GM12891 (cell line): ENCODE measurements at regions not wholly inside any gene's neighbourhood (a gene's known extent, or its start where the extent isn't known, plus 50 kb on each side); places are given as distances from the start of the nearest gene placed in this dataset.
"Not testable (repeated sequence)": the region's sequence is repeated elsewhere in the genome, so short reads cannot be mapped to it uniquely, and the experiment has no call there.

Source experiments
- DNase-seq: peaks from one replicate; pipeline ENCODE4 v3.0.0; 2011; ENCODE audit warnings: low spot score; ENCODE audit not compliant: insufficient read length
- FAIRE-seq: peaks from 2 replicates; lab custom pipeline; 2011; peaks lifted over from hg19 to GRCh38; lab: Jason Lieb, UNC
- PAX5 ChIP-seq: IDR thresholded peaks from 2 replicates; pipeline ENCODE4 v1.6.1; 2011; ENCODE audit warnings: low read length, moderate library complexity, mild to moderate bottlenecking; ENCODE audit not compliant: insufficient read depth, severe bottlenecking
- POLR2A ChIP-seq: IDR thresholded peaks from 2 replicates; pipeline ENCODE4 v1.6.1; 2011; ENCODE audit warnings: low read depth, low read length, control low read depth
- POLR2AphosphoS5 ChIP-seq: IDR thresholded peaks from 2 replicates; pipeline ENCODE4 v1.6.1; 2011; ENCODE audit warnings: low read depth, low read length, control low read depth
- POU2F2 ChIP-seq: IDR thresholded peaks from 2 replicates; pipeline ENCODE4 v1.6.1; 2011; ENCODE audit warnings: low read depth, mild to moderate bottlenecking, control low read depth, low read length, moderate library complexity
- SPI1 ChIP-seq: IDR thresholded peaks from 2 replicates; pipeline ENCODE4 v1.6.1; 2011; ENCODE audit warnings: low read depth, low read length, control low read depth
- TAF1 ChIP-seq: IDR thresholded peaks from 2 replicates; pipeline ENCODE4 v1.6.1; 2011; ENCODE audit warnings: low read depth, low read length, control low read depth

DNA sequence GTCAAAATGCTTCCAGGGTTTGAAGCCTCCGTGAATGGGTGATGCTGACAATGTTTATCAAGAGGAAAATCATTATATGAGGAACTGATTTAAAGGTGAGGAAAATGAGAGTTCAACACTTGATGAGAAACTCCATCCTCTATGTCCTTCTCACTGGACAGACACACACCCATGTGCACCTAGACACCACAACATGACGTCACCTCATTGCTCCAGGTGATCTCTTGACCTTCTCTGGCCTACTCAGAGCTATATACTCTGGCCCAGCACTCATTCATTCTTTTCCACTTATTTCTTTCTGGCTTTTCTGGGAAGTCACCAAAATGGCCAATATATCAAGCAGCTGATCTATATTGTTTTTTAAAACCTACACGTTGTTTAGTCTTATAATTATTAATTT, 778.7 kb upstream of the PCDH20 start:
- TF ChIP-seq SPI1, result no peak
- TF ChIP-seq PAX5, result no peak
- no peak for TF ChIP-seq TAF1
- no peak for TF ChIP-seq POLR2A
- no peak for TF ChIP-seq POU2F2
- no peak for FAIRE-seq
- DNase-seq, result no peak

DNA sequence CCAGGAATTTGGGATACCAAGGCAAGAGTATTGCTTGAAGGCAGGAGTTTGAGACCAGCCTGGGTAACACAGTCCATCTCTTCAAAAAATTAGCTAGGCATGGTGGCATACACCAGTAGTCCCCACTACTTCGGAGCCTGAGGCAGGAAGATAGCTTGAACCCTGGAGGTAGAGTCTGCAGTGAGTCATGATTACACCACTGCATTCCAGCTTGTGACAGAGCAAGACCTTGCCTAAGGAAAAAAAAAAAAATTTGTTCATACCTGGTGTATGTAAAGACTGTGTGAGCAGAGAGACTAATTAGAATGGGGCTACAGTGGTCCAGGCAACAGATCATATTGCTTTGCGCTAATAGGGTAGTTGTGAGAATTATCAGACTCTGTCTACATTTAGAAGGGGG, 778.3 kb upstream of the PCDH20 start:
- no peak for DNase-seq
- FAIRE-seq, result no peak
- TF ChIP-seq POLR2A, result no peak
- TF ChIP-seq SPI1, result no peak
- TF ChIP-seq POU2F2, result no peak
- no peak for TF ChIP-seq TAF1
- TF ChIP-seq PAX5, result no peak
- no peak for TF ChIP-seq POLR2AphosphoS5

DNA sequence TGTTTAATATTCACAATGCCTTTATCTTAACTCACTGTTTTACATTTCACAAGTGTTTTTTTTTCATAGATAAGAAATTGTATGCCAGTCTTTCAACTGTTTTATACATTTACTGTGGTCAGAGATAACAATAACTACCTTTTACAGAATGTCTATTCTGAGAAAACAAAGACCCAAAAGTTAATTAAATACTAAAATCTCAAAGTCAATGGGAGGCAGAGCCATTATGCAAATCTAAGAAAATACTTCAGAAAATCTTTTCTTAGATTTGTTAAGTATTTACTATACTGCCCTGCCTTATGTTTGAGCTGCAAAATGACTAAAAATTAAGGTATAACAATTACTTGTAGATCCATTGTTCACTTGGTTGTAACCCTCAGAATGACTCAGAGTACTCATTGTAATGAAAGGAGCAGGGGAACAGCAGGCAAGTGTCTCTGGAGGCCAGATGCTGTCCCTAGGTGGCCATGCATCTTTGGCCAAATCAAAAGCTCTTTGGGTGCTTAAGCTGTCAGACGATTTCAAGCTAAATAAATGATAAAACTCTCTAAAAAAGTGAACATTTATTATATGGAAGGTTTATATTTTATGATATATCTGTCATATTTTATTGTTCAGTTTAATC, 770.1 kb upstream of the PCDH20 start:
- DNase-seq, result no peak
- no peak for FAIRE-seq
- TF ChIP-seq POU2F2, result no peak
- TF ChIP-seq POLR2AphosphoS5, result no peak
- TF ChIP-seq SPI1, result no peak
- no peak for TF ChIP-seq POLR2A
- no peak for TF ChIP-seq PAX5
- no peak for TF ChIP-seq TAF1

- no peak for FAIRE-seq
- no peak for DNase-seq
- TF ChIP-seq POLR2A, result no peak
Measured at GRCh38 chr13:62176051-62176450, 760.4 kb upstream of the PCDH20 start.

GRCh38 chr13:62173958-62174357, 758.3 kb upstream of the PCDH20 start:
- FAIRE-seq (no peak), DNase-seq (no peak)
- TF ChIP-seq POLR2AphosphoS5 (no peak), POLR2A (no peak), SPI1 (no peak)

DNA sequence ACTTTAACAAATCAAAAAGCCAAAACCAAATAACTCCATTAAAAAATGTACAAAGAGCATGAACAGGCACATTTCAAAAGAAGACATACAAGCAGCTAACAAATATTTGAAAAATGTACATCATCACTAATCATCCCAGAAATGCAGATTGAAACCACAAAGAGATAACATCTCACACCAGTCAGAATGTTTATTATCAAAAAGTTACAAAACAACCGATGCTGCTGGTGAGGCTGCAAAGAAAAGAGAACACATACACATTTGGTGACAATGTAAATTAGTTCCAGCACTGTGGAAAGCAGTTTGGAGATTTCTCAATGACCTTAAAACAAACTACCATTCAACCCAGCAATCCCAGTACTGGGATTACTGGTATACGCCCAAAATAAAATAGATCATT, 756.0 kb upstream of the PCDH20 start:
- FAIRE-seq (no peak), DNase-seq (no peak)
- TF ChIP-seq SPI1, result no peak

DNA sequence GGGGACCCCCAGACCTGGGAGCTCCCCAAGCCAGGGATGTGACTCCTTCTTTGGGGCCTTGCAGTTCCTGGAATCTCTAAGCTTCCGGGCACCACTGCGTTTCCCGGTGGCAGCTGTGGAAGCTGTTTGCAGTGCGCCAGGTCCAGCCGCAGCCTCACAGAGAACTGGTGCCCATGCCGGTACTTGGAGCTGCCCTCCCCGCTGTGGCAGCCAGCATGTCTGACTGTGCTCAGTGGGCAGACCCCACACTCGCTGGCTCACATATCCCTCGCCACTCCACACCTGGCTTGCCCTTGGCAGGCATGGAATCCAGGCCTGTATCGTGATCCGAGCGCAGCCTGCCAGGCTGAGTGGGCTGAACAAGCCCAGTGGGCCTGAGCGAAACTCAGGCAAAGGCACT, 753.2 kb upstream of the PCDH20 start:
- no peak for FAIRE-seq
- TF ChIP-seq PAX5 (no peak), POLR2AphosphoS5 (no peak), SPI1 (no peak), POLR2A (no peak), TAF1 (no peak)
- no peak for DNase-seq

- no peak for TF ChIP-seq POU2F2
- no peak for TF ChIP-seq SPI1
- no peak for TF ChIP-seq POLR2AphosphoS5
- no peak for TF ChIP-seq PAX5
- TF ChIP-seq POLR2A, result no peak
- no peak for FAIRE-seq
- no peak for DNase-seq
Measured at GRCh38 chr13:62167650-62168172, 752.1 kb upstream of the PCDH20 start.

DNA sequence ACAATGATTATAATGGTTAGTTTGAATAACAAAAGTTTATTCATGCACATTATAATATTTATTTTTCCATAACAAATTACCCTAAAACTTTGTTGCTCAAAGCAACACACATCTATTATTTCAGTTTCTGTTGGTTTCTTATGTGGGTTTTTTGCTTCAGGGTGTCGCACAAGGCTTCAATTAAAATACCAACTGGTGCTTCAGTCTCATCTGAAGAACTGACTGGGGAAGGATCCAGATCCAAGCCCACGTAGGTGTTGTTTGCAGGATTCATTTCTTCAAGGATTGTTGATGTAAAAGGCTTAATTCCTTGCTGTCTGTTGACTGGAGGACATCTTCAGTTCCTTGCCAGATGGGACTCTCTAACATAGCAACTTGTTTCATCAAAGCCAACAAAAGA, 747.2 kb upstream of the PCDH20 start:
- DNase-seq (no peak), FAIRE-seq (no peak)
- TF ChIP-seq POLR2A (no peak), POLR2AphosphoS5 (no peak), PAX5 (no peak), POU2F2 (no peak), TAF1 (no peak), SPI1 (no peak)

DNA sequence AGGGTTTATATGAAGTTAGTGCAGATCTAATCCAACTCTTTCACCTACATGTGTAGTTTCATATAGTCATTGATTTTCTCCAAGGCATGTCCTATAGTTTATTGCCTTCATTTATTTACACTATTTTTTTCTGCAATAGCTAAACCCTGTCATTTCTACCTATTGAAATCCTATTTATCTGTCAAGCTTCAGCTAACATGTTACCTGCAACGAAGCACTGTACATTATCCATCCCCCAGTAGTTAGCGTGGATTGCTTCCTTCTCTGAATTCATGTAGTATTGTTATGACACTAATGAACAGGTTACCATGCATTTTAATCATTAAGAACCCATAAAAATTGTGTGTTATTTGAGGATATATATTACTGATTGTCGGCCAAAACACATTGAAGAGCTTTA, 742.9 kb upstream of the PCDH20 start:
- no peak for FAIRE-seq
- DNase-seq, result no peak
- TF ChIP-seq POLR2A, result no peak
- TF ChIP-seq POU2F2, result no peak
- TF ChIP-seq POLR2AphosphoS5, result no peak
- TF ChIP-seq TAF1, result no peak
- no peak for TF ChIP-seq SPI1
- no peak for TF ChIP-seq PAX5

DNA sequence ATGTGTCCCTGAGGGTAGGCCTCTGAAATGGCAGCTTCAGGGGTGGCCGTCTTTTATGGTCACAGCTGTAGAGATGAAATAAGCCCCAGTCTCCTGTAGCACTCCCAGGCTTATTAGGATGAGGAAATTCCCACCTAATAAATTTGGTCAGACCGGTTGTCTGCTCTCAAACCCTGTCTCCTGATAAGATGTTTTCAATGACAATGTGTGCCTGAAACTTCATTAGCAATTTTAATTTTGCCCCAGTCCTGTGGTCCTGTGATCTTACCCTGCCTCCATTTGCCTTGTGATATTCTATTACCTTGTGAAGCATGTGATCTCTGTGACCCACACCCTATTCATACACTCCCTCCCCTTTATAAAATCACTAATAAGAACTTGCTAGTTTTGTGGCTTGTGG, 736.1 kb upstream of the PCDH20 start:
- FAIRE-seq, result not testable (repeated sequence)

DNA sequence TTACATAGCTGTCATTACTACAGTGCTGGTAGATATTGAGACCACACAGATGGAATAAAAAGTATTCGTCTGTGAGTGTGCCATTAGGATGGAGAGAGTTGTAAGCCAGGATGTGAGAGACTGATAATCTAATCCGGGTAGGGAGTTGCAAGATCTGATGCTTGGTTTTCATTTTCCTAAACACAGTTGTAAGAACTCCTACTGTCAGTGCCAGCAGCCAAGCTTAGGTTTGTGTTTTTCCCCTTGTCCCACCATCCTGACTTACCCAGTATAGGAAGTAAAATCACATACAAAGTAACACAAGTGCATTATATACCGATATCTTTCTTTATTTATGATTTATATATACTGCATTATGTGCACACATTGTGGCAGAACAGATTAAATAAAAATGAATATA, 726.4 kb upstream of the PCDH20 start:
- DNase-seq (no peak), FAIRE-seq (no peak)
- TF ChIP-seq POLR2AphosphoS5 (no peak), POU2F2 (no peak), PAX5 (no peak), SPI1 (no peak), POLR2A (no peak)

More for the DNA sequence above, 736.1 kb upstream of the PCDH20 start:
- DNase-seq, result not testable (repeated sequence)
